Large intestine (tissue), 3 donors: ENCODE measurements at regions not wholly inside any gene's neighbourhood (a gene's known extent, or its start where the extent isn't known, plus 50 kb on each side); places are given as distances from the start of the nearest gene placed in this dataset.

Experiments
- DNase-seq, 2 donors: peaks; one replicate each; pipeline versions ENCODE4 v3.0.0 to v3.0.0-alpha.2; 2013
- H3K27ac ChIP-seq: one replicate; pipeline ENCODE4 v1.5.1; 2013; ENCODE audit warnings: low read length
- H3K27me3 ChIP-seq: 2 replicates; pipeline ENCODE4 v1.6.1; 2013; ENCODE audit warnings: low read length; ENCODE audit not compliant: control insufficient read depth, insufficient read depth
- H3K36me3 ChIP-seq: 2 replicates; pipeline ENCODE4 v1.6.1; 2013; ENCODE audit warnings: low read length; ENCODE audit not compliant: control insufficient read depth, insufficient read depth
- H3K4me1 ChIP-seq: one replicate; pipeline ENCODE4 v1.6.1; 2013; ENCODE audit warnings: low read length; ENCODE audit not compliant: control insufficient read depth, insufficient read depth
- H3K4me3 ChIP-seq: one replicate; pipeline ENCODE4 v1.5.1; 2013; ENCODE audit warnings: low read length
- H3K9me3 ChIP-seq: one replicate; pipeline ENCODE4 v1.6.1; 2013; ENCODE audit warnings: mild to moderate bottlenecking, low read depth, low read length, moderate library complexity; ENCODE audit not compliant: control insufficient read depth
- WGBS: methylation state at CpG from one replicate; pipeline ENCODE4 v1.1.5; 2013; ENCODE audit warnings: low lambda C conversion rate; ENCODE audit not compliant: insufficient coverage; 5-methylcytosine and 5-hydroxymethylcytosine counted together

- Histone ChIP-seq H3K27me3 (no peaks in the 10 kb centered on the region), H3K27ac (no peak overlapping the region), H3K4me1 (no peaks in the 10 kb centered on the region), H3K9me3 (no peaks in the 10 kb centered on the region), H3K36me3 (no peaks in the 10 kb centered on the region), H3K4me3 (no peak overlapping the region)
- 43% methylated on average over 1 of the region's 1 CpG for WGBS
- DNase-seq = no peak
These were observed 388.8 kb upstream of the EPHA5 start for GRCh38 chr4:66059136-66059535.

DNA sequence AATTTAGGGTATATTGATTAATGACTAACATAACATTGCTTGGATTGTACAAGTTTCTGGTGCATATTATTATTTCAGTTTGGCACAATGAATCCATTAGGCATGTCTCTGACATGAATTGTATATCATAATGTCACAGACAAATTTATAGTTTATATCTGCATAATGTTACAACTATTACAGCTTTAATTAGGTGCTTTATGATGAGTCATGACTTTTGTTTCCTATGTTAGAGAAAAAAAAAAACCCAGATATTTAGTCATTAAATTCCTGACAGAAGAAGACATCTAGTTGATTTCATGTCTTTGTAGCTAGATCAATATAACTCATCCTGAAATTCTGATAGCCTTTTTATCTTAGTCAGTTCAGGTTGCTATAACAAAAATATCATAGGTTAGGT is 385.7 kb upstream of the EPHA5 start:
- Histone ChIP-seq H3K9me3 (no peaks in the 10 kb centered on the region), H3K27me3 (no peaks in the 10 kb centered on the region), H3K27ac (no peak overlapping the region), H3K4me3 (no peak overlapping the region), H3K4me1 (no peaks in the 10 kb centered on the region), H3K36me3 (no peaks in the 10 kb centered on the region)
- DNase-seq = no peak

DNA sequence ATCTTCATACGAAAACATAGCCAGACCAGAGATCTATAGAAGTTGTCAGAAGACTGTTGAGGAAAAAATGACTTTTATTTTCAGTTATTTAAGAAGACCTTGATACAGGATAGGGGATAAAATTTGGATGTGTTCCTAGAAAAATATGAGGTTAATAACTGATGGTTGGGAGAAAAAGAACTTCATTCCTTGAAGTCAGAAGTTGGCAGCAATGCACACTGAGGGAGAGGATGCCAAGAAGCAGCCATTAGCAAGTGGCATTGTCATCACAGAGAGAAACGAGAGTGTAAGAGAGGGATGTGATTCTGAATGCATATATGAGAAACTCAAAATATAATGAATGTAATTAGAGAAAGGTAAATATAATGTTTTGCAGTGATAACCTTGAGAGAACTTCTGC is 382.1 kb upstream of the EPHA5 start:
- Histone ChIP-seq H3K9me3 (no peaks in the 10 kb centered on the region), H3K27ac (no peak overlapping the region), H3K4me1 (no peaks in the 10 kb centered on the region), H3K36me3 (no peaks in the 10 kb centered on the region), H3K4me3 (no peak overlapping the region), H3K27me3 (no peaks in the 10 kb centered on the region)
- DNase-seq = no peak
- 80% methylated on average over 2 of the region's 2 CpGs for WGBS

- Histone ChIP-seq H3K9me3 (no peaks in the 10 kb centered on the region), H3K27me3 (no peaks in the 10 kb centered on the region), H3K4me3 (no peak overlapping the region), H3K4me1 (no peaks in the 10 kb centered on the region), H3K27ac (no peak overlapping the region), H3K36me3 (no peaks in the 10 kb centered on the region)
- no peak for DNase-seq
- WGBS = no CpG with 5 or more reads among the region's 2 CpGs
These were observed 378.6 kb upstream of the EPHA5 start for GRCh38 chr4:66048861-66049260.

- no peaks in the 10 kb centered on the region for H3K9me3 ChIP-seq
- no peaks in the 10 kb centered on the region for H3K4me1 ChIP-seq
- WGBS = 100% methylated on average over 1 of the region's 4 CpGs
- H3K27ac ChIP-seq = no peak overlapping the region
- DNase-seq = no peak
- H3K27me3 ChIP-seq = no peaks in the 10 kb centered on the region
- H3K36me3 ChIP-seq = no peaks in the 10 kb centered on the region
- no peak overlapping the region for H3K4me3 ChIP-seq
These were observed 375.6 kb upstream of the EPHA5 start for GRCh38 chr4:66045913-66046312.

DNA sequence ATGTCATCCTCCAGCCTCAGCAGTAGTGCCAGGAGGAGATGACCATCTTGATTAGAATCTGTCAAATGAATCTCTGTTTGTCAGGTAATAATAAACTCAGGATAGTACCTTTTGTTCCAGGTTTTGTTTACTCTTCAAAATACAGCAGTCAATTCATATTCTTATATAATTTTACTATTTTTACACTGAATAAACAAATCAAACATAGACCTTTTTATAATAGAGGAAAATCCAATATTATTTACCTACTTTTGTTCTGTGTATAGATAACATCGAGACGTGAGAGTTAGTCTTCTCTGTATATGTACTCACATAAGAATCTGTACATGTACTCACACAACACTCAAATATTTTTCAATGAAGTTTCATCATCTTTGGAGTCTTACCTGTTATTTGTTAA is 365.4 kb upstream of the EPHA5 start:
- no peak for DNase-seq
- H3K4me3 ChIP-seq = no peak overlapping the region
- no peaks in the 10 kb centered on the region for H3K9me3 ChIP-seq
- no peaks in the 10 kb centered on the region for H3K27me3 ChIP-seq
- no peaks in the 10 kb centered on the region for H3K36me3 ChIP-seq
- no peak overlapping the region for H3K27ac ChIP-seq
- no peaks in the 10 kb centered on the region for H3K4me1 ChIP-seq
- 75% methylated on average over 2 of the region's 2 CpGs for WGBS

- H3K4me1 ChIP-seq = no peaks in the 10 kb centered on the region
- no peaks in the 10 kb centered on the region for H3K9me3 ChIP-seq
- no peak overlapping the region for H3K4me3 ChIP-seq
- no peaks in the 10 kb centered on the region for H3K27me3 ChIP-seq
- DNase-seq = no peak
- H3K27ac ChIP-seq = no peak overlapping the region
- H3K36me3 ChIP-seq = no peaks in the 10 kb centered on the region
- 71% methylated on average over 1 of the region's 2 CpGs for WGBS
These were observed 364.4 kb upstream of the EPHA5 start for GRCh38 chr4:66034671-66035070.

GRCh38 chr4:66034262-66034661 is 364.0 kb upstream of the EPHA5 start:
- Histone ChIP-seq H3K9me3 (no peaks in the 10 kb centered on the region), H3K4me3 (no peak overlapping the region), H3K36me3 (no peaks in the 10 kb centered on the region), H3K27me3 (no peaks in the 10 kb centered on the region), H3K4me1 (no peaks in the 10 kb centered on the region), H3K27ac (no peak overlapping the region)
- DNase-seq = no peak
- WGBS = no CpG with 5 or more reads among the region's 2 CpGs

GRCh38 chr4:66032571-66032970 is 362.3 kb upstream of the EPHA5 start:
- no peaks in the 10 kb centered on the region for H3K27me3 ChIP-seq
- no peak overlapping the region for H3K27ac ChIP-seq
- H3K4me3 ChIP-seq = no peak overlapping the region
- WGBS = 73% methylated on average over 2 of the region's 2 CpGs
- H3K36me3 ChIP-seq = no peaks in the 10 kb centered on the region
- no peaks in the 10 kb centered on the region for H3K9me3 ChIP-seq
- no peak for DNase-seq
- no peaks in the 10 kb centered on the region for H3K4me1 ChIP-seq

DNA sequence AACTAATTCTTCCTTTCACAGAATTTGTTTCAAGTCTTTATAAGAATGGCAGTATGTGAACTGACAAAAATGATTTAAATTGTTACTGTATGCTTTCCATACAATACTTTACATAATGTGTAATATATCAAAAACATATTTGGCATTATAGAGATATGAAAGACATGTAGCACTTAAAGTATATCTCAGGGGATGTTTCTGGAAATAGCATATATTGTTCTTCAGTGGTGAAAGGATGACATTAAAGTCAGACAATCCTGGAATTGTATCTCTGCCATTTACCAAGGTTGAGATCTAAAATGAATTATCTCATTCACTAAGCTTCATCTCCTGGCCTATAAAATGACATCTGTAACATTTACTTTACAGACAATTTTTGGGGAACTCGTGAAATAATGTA is 358.4 kb upstream of the EPHA5 start:
- H3K9me3 ChIP-seq = no peaks in the 10 kb centered on the region
- 100% methylated on average over 1 of the region's 1 CpG for WGBS
- H3K36me3 ChIP-seq = no peaks in the 10 kb centered on the region
- no peak for DNase-seq
- H3K4me3 ChIP-seq = no peak overlapping the region
- H3K27me3 ChIP-seq = no peaks in the 10 kb centered on the region
- H3K27ac ChIP-seq = no peak overlapping the region
- no peaks in the 10 kb centered on the region for H3K4me1 ChIP-seq

GRCh38 chr4:66023061-66023460 is 352.8 kb upstream of the EPHA5 start:
- H3K27me3 ChIP-seq = no peaks in the 10 kb centered on the region
- H3K27ac ChIP-seq = no peak overlapping the region
- no peak overlapping the region for H3K4me3 ChIP-seq
- DNase-seq = no peak
- no peaks in the 10 kb centered on the region for H3K9me3 ChIP-seq
- 78% methylated on average over 1 of the region's 1 CpG for WGBS
- H3K4me1 ChIP-seq = no peaks in the 10 kb centered on the region
- no peaks in the 10 kb centered on the region for H3K36me3 ChIP-seq
